ENCODE measurements at regions not wholly inside any gene's neighbourhood (a gene's known extent, or its start where the extent isn't known, plus 50 kb on each side); places are given as distances from the start of the nearest gene placed in this dataset.
"Not testable (repeated sequence)": the region's sequence is repeated elsewhere in the genome, so short reads cannot be mapped to it uniquely, and the experiment has no call there.

DNA sequence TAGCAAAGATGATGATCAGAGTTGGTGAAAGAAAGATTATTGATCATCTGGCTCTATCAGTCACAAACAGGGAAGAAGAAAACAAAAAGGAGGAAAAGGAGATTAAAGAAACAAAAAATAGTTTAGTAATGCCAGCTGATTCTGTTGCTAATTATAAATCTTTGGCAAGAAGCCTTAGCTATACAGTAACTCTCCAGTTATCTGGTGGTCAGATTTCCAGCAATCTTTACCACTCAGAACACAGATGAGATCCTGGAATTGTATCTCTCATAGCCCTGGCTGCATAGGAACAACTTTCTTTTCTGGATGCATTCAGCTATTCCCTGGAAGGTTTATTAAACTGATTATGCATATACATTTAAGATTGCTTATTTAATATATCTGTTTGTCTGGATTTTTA lies 256.8 kb upstream of the ZEB2 start:
- TF ChIP-seq EP300 (IDR thresholded peaks at IDR 0.05) = no peak

DNA sequence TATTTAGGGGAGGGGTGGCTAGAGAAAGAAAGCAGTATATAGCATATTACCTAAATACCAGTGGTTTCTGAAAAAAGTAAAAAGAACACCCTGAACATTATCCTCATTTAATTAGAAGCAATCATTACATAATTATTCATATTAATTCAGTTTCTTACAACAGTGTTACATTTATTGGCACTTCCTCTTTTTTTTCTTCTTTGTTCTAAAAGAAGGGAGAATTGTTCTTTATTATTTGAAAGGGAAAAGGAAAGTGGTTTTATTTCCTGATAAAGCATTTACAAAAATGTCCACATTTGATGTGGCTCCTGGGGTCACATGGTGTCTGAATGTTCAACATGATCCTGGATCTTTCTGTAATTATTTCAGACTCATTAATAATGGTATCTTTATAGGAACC lies 254.9 kb upstream of the ZEB2 start:
- DNase-seq = no peak
- Histone ChIP-seq H3K9me3 (no peaks in the 10 kb centered on the region), H3K27me3 (no peaks in the 10 kb centered on the region), H3K4me3 (no peak overlapping the region), H3K36me3 (no peaks in the 10 kb centered on the region), H3K27ac (no peak overlapping the region), H3K4me1 (ENCODE audit: insufficient read depth) (no peaks in the 10 kb centered on the region)
- TF ChIP-seq, protein P1, sequence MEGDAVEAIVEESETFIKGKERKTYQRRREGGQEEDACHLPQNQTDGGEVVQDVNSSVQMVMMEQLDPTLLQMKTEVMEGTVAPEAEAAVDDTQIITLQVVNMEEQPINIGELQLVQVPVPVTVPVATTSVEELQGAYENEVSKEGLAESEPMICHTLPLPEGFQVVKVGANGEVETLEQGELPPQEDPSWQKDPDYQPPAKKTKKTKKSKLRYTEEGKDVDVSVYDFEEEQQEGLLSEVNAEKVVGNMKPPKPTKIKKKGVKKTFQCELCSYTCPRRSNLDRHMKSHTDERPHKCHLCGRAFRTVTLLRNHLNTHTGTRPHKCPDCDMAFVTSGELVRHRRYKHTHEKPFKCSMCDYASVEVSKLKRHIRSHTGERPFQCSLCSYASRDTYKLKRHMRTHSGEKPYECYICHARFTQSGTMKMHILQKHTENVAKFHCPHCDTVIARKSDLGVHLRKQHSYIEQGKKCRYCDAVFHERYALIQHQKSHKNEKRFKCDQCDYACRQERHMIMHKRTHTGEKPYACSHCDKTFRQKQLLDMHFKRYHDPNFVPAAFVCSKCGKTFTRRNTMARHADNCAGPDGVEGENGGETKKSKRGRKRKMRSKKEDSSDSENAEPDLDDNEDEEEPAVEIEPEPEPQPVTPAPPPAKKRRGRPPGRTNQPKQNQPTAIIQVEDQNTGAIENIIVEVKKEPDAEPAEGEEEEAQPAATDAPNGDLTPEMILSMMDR (IDR thresholded peaks at IDR 0.05) = no peak
- TF ChIP-seq POLR2A (IDR thresholded peaks at IDR 0.05) = no peak
- TF ChIP-seq EP300 (IDR thresholded peaks at IDR 0.05) = no peak
- intact Hi-C loops (cut with DNase I) = no loop called here

More for the DNA sequence above, 256.8 kb upstream of the ZEB2 start:
- no peaks in the 10 kb centered on the region for H3K4me1 ChIP-seq (ENCODE audit: insufficient read depth)
- H3K27ac ChIP-seq = no peak overlapping the region
- no peaks in the 10 kb centered on the region for H3K9me3 ChIP-seq
- no peaks in the 10 kb centered on the region for H3K36me3 ChIP-seq
- no peak overlapping the region for H3K4me3 ChIP-seq
- no peak for DNase-seq
- H3K27me3 ChIP-seq = no peaks in the 10 kb centered on the region
- intact Hi-C loops (cut with DNase I) = no loop called here

DNA sequence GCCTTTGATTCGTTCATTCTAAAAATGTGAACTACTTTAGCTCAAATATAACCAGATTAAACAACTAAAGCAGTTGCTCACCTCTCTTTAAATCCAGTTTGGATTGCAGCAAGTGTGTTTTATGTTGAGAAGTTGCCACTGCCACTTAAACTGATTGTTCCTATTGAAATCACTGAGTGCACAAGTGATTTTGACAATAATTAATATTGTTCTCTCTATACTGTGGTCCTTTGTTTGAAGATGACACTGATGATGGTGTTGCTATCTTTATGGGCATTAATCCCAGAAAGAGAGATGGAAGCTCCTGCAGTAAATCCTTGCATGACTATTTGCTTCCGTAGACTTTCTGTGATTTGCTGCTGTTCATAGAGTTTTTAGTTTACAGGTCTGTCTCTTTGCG lies 251.4 kb upstream of the ZEB2 start:
- no peak overlapping the region for H3K4me3 ChIP-seq
- H3K36me3 ChIP-seq = no peaks in the 10 kb centered on the region
- H3K9me3 ChIP-seq = no peaks in the 10 kb centered on the region
- no peaks in the 10 kb centered on the region for H3K27me3 ChIP-seq
- no peak for DNase-seq
- WGBS, 3 donors = 82 to 92% (median 91%) methylated on average over 3 of the region's 3 CpGs
- H3K27ac ChIP-seq = no peak overlapping the region
- no peaks in the 10 kb centered on the region for H3K4me1 ChIP-seq (ENCODE audit: insufficient read depth)
- TF ChIP-seq, protein P1 (IDR thresholded peaks at IDR 0.05) = no peak
- TF ChIP-seq POLR2A (IDR thresholded peaks at IDR 0.05) (no peak), EP300 (IDR thresholded peaks at IDR 0.05) (no peak)
- intact Hi-C loops (cut with DNase I) = no loop called here

DNA sequence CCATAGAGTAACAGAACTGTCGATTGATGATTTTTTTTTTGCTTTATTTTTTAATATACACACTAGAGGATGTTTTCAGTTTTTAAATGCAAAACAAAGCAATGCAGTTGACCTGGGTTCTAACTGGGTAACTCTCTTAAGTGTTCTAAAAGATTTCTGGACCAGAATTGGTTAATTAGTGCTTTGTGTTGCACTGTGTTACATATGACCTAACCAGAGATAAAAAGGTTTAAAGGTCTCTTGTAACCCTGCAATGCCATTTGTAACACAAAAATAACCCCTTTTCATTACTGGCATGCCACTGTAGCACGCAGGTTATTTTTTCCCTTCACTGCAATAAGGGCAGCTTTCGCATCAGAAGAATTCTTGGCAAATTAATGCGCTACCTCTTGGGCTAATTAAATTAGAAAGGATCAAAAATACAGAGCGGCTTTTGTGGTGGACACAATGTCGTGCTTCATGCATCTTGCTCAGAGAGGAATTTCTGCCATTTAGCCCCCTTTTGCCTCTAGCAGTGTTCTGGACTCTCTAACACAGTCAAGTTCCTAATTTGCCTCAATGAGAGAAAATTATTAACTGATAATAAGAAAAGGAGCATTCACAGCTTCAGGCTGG lies 250.8 kb upstream of the ZEB2 start:
- TF ChIP-seq POLR2A (IDR thresholded peaks at IDR 0.05) = no peak
- TF ChIP-seq, protein P1 (IDR thresholded peaks at IDR 0.05) = no peak
- TF ChIP-seq EP300 (IDR thresholded peaks at IDR 0.05) = no peak
- Histone ChIP-seq H3K36me3 (no peaks in the 10 kb centered on the region), H3K4me1 (ENCODE audit: insufficient read depth) (no peaks in the 10 kb centered on the region), H3K27me3 (no peaks in the 10 kb centered on the region), H3K4me3 (no peak overlapping the region), H3K27ac (no peak overlapping the region), H3K9me3 (no peaks in the 10 kb centered on the region)
- 93 to 95% (median 94%) methylated on average over 6 of the region's 6 CpGs for WGBS, 3 donors
- intact Hi-C loops (cut with DNase I) = no loop called here
- DNase-seq = no peak

DNA sequence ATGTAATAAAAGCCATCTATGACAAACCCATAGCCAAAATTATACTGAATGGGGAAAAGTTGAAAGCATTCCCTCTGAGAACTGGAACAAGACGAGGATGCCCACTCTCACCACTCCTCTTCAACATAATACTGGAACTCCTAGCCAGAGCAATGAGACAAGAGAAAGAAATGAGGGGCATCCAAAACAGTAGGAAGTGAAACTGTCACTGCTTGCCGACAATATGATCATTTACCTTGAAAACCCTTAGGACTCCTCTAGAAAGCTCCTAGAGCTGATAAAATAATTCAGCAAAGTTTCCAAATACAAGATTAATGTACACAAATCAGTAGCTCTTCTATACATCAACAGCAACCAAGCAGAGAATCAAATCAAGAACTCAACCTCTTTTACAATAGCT lies 241.0 kb upstream of the ZEB2 start:
- WGBS, 3 donors = 91 to 95% (median 93%) methylated on average over 2 of the region's 2 CpGs
- not testable (repeated sequence) for H3K36me3 ChIP-seq, DNase-seq

DNA sequence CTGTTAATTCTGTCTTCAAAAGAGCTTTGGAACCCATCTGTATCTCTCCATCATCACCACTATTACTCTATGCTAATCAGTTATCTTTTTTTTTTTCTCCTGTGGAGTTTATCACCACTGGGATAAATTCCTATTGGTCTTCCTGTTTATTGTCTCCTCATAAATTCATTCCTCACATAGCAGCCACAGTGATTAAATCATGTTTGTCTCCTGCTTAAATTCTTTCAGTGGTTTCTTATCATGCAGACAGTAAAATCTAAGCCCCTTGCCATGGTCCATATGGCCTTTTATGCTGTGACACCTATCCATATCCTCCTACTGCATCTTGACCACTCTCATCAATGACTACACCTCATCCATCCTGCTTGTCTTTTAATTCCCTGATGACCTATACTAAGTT lies 239.8 kb upstream of the ZEB2 start:
- DNase-seq = no peak
- Histone ChIP-seq H3K4me3 (no peak overlapping the region), H3K9me3 (no peaks in the 10 kb centered on the region), H3K4me1 (ENCODE audit: insufficient read depth) (no peaks in the 10 kb centered on the region), H3K36me3 (no peaks in the 10 kb centered on the region), H3K27me3 (no peaks in the 10 kb centered on the region), H3K27ac (no peak overlapping the region)
- TF ChIP-seq EP300 (IDR thresholded peaks at IDR 0.05) = no peak
- intact Hi-C loops (cut with DNase I) = no loop called here

More for the DNA sequence above, 241.0 kb upstream of the ZEB2 start:
- intact Hi-C loops (cut with DNase I); H3K27ac ChIP-seq; H3K4me3 ChIP-seq; H3K27me3 ChIP-seq; H3K4me1 ChIP-seq (ENCODE audit: insufficient read depth); H3K9me3 ChIP-seq: not testable (repeated sequence)

DNA sequence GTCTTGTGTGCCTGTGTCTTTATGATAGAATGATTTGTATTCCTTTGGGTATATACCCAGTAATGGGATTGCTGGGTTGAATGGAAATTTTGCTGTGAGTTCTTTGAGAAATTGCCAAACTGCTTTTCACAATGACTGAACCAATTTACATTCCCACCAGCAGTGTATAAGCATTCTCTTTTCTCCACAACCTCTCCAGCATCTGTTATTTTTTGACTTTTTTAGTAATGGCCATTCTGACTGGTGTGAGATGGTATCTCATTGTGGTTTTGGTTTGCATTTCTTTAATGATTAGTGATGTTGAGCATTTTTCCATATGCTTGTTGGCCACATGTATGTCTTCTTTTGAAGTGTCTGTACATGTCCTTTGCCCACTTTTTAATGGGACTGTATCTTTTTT lies 238.3 kb upstream of the ZEB2 start:
- H3K27ac ChIP-seq; H3K9me3 ChIP-seq; intact Hi-C loops (cut with DNase I); H3K27me3 ChIP-seq; H3K36me3 ChIP-seq; DNase-seq; H3K4me1 ChIP-seq (ENCODE audit: insufficient read depth); H3K4me3 ChIP-seq: not testable (repeated sequence)
